ENCODE measurements at regions not wholly inside any gene's neighbourhood (a gene's known extent, or its start where the extent isn't known, plus 50 kb on each side); places are given as distances from the start of the nearest gene placed in this dataset.

DNA sequence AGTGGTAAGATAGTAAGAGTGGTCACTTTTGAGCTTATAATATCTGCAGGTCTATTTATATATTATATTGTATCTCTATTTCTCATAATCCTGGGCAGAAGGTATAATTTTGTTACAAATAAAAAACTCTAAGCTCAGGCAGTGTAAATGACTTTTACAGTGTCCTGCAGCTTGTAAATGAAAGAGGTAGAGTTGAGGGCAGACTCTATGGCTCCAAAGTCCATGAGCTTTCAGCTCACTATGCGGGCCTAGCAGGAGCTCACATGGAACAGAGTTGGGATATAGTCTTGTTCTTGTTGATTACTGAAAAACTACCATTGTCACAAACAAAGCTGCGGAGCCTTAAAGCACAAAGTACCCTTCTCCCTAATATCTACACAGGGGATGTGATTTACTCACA is 361.4 kb downstream of the LNPK start (continued):
- TF ChIP-seq, protein P1, sequence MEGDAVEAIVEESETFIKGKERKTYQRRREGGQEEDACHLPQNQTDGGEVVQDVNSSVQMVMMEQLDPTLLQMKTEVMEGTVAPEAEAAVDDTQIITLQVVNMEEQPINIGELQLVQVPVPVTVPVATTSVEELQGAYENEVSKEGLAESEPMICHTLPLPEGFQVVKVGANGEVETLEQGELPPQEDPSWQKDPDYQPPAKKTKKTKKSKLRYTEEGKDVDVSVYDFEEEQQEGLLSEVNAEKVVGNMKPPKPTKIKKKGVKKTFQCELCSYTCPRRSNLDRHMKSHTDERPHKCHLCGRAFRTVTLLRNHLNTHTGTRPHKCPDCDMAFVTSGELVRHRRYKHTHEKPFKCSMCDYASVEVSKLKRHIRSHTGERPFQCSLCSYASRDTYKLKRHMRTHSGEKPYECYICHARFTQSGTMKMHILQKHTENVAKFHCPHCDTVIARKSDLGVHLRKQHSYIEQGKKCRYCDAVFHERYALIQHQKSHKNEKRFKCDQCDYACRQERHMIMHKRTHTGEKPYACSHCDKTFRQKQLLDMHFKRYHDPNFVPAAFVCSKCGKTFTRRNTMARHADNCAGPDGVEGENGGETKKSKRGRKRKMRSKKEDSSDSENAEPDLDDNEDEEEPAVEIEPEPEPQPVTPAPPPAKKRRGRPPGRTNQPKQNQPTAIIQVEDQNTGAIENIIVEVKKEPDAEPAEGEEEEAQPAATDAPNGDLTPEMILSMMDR (IDR thresholded peaks at IDR 0.05; ENCODE audit: low read depth, low read length, missing input control), result no peak
- TF ChIP-seq GABPA (IDR thresholded peaks at IDR 0.05 in 1 of 2, conservative IDR thresholded peaks at IDR 0.05 in 1 of 2), result no peak
- TF ChIP-seq, protein P2, sequence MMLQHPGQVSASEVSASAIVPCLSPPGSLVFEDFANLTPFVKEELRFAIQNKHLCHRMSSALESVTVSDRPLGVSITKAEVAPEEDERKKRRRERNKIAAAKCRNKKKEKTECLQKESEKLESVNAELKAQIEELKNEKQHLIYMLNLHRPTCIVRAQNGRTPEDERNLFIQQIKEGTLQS (IDR thresholded peaks at IDR 0.05), result no peak
- TF ChIP-seq, protein P3, sequence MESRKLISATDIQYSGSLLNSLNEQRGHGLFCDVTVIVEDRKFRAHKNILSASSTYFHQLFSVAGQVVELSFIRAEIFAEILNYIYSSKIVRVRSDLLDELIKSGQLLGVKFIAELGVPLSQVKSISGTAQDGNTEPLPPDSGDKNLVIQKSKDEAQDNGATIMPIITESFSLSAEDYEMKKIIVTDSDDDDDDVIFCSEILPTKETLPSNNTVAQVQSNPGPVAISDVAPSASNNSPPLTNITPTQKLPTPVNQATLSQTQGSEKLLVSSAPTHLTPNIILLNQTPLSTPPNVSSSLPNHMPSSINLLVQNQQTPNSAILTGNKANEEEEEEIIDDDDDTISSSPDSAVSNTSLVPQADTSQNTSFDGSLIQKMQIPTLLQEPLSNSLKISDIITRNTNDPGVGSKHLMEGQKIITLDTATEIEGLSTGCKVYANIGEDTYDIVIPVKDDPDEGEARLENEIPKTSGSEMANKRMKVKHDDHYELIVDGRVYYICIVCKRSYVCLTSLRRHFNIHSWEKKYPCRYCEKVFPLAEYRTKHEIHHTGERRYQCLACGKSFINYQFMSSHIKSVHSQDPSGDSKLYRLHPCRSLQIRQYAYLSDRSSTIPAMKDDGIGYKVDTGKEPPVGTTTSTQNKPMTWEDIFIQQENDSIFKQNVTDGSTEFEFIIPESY (IDR thresholded peaks at IDR 0.05), result no peak

DNA sequence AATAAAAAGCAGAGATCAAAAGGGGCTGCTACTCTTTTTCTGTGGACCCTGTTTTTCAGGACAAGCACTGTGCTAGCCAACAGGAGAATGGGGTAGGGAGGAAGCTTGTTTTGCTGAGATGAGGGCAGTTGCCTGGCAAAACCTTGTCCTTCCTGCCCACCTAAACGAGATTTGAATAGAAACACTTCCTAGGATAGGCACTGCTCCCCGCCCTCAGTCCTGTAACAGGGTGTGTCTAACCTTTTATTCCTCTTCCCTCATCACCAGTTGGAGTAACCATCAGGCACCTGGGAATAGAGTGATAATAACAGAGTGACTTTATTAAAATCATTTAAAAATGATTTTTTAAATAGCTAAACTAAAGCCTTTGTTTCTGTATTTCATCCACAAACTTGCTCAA is 368.8 kb downstream of the LNPK start:
- Histone ChIP-seq H3K27me3 (ENCODE audit: control insufficient read depth in 4 of 4, insufficient read depth in 4 of 4, low read length in 3 of 4) (peaks cover 0 to 8% (median 0%) of the 10 kb centered on the region in 4 donors), H3K4me3 (ENCODE audit: low read depth in 1 of 3, low read length in 3 of 3) (no peak overlapping the region), H3K4me1 (ENCODE audit: control insufficient read depth in 4 of 4, insufficient read depth in 4 of 4, low read length in 3 of 4) (no peaks in the 10 kb centered on the region), H3K9me3 (ENCODE audit: control insufficient read depth in 4 of 4, low read length in 3 of 4) (peaks cover 0 to 2% (median 0%) of the 10 kb centered on the region in 4 donors), H3K27ac (ENCODE audit: low read depth in 1 of 2, low read length in 2 of 2) (no peak overlapping the region), H3K36me3 (ENCODE audit: control insufficient read depth in 4 of 4, insufficient read depth in 3 of 4, low read depth in 1 of 4, low read length in 3 of 4) (no peaks in the 10 kb centered on the region), H3K9ac (ENCODE audit: low read depth in 1 of 2, low read length in 2 of 2) (no peak overlapping the region)
- WGBS, result 39% methylated on average over 2 of the region's 2 CpGs
- TF ChIP-seq, protein P1 (IDR thresholded peaks at IDR 0.05; ENCODE audit: low read depth, low read length, missing input control), result no peak
- no peak for TF ChIP-seq FOXA2 (IDR thresholded peaks at IDR 0.05)
- no peak for TF ChIP-seq RAD21 (IDR thresholded peaks at IDR 0.05)
- TF ChIP-seq, protein P2 (IDR thresholded peaks at IDR 0.05), result no peak
- TF ChIP-seq FOXA1 (IDR thresholded peaks at IDR 0.05), result no peak
- TF ChIP-seq, protein P4, sequence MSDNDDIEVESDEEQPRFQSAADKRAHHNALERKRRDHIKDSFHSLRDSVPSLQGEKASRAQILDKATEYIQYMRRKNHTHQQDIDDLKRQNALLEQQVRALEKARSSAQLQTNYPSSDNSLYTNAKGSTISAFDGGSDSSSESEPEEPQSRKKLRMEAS (IDR thresholded peaks at IDR 0.05), result no peak
- TF ChIP-seq JUND (IDR thresholded peaks at IDR 0.05), result no peak
- TF ChIP-seq EGR1 (IDR thresholded peaks at IDR 0.05; ENCODE audit: low read depth in 2 of 2), result no peak
- no peak for TF ChIP-seq SP1 (IDR thresholded peaks at IDR 0.05)
- TF ChIP-seq HNF4G (IDR thresholded peaks at IDR 0.05), result no peak
- TF ChIP-seq, protein P5, sequence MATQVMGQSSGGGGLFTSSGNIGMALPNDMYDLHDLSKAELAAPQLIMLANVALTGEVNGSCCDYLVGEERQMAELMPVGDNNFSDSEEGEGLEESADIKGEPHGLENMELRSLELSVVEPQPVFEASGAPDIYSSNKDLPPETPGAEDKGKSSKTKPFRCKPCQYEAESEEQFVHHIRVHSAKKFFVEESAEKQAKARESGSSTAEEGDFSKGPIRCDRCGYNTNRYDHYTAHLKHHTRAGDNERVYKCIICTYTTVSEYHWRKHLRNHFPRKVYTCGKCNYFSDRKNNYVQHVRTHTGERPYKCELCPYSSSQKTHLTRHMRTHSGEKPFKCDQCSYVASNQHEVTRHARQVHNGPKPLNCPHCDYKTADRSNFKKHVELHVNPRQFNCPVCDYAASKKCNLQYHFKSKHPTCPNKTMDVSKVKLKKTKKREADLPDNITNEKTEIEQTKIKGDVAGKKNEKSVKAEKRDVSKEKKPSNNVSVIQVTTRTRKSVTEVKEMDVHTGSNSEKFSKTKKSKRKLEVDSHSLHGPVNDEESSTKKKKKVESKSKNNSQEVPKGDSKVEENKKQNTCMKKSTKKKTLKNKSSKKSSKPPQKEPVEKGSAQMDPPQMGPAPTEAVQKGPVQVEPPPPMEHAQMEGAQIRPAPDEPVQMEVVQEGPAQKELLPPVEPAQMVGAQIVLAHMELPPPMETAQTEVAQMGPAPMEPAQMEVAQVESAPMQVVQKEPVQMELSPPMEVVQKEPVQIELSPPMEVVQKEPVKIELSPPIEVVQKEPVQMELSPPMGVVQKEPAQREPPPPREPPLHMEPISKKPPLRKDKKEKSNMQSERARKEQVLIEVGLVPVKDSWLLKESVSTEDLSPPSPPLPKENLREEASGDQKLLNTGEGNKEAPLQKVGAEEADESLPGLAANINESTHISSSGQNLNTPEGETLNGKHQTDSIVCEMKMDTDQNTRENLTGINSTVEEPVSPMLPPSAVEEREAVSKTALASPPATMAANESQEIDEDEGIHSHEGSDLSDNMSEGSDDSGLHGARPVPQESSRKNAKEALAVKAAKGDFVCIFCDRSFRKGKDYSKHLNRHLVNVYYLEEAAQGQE (IDR thresholded peaks at IDR 0.05), result no peak
- no peak for TF ChIP-seq YY1 (IDR thresholded peaks at IDR 0.05)
- DNase-seq (ENCODE audit: low spot score), result no peak
